ENCODE measurements at regions not wholly inside any gene's neighbourhood (a gene's known extent, or its start where the extent isn't known, plus 50 kb on each side); places are given as distances from the start of the nearest gene placed in this dataset.

DNA sequence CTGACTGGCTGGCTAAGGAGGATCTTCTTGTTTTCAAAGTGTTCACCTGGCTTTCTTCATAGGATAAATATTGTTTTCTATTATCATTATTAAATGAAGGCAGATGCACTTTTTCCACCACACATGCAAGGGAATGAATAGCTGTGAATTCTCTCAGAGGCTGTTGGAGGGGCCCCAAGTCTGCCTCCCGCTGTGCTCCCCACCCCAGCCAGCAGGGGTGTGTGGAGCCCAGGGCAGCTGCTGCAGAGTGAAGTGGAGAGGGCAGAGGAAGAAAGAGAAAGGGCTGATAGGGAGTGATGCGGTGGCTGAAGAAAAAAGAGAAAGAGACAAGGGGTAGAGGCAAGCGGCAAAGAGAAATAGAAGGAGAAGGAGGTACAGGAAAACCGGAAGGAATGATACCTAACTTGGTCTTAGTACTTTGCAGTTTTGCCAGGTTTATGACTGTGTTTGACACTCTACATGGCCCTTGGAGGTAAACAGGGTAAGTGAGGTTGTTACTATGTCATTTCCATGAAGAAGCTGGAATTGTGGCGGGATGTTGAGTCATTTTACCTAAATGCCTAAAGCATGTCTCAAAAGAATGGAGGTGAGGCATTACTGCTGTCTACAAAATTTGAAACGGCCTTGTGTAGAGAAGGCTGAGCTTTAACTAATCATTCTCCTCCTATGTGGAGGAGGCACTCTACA lies 145.7 kb upstream of the B3GAT1 start:
- TF ChIP-seq POLR2A (IDR thresholded peaks at IDR 0.05) = no peak
- TF ChIP-seq, protein P1, sequence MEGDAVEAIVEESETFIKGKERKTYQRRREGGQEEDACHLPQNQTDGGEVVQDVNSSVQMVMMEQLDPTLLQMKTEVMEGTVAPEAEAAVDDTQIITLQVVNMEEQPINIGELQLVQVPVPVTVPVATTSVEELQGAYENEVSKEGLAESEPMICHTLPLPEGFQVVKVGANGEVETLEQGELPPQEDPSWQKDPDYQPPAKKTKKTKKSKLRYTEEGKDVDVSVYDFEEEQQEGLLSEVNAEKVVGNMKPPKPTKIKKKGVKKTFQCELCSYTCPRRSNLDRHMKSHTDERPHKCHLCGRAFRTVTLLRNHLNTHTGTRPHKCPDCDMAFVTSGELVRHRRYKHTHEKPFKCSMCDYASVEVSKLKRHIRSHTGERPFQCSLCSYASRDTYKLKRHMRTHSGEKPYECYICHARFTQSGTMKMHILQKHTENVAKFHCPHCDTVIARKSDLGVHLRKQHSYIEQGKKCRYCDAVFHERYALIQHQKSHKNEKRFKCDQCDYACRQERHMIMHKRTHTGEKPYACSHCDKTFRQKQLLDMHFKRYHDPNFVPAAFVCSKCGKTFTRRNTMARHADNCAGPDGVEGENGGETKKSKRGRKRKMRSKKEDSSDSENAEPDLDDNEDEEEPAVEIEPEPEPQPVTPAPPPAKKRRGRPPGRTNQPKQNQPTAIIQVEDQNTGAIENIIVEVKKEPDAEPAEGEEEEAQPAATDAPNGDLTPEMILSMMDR (IDR thresholded peaks at IDR 0.05) = no peak

All from body of pancreas (tissue), 4 donors.